Sciatic nerve (tissue), 2 donors: ENCODE measurements at regions not wholly inside any gene's neighbourhood (a gene's known extent, or its start where the extent isn't known, plus 50 kb on each side); places are given as distances from the start of the nearest gene placed in this dataset.

ENCODE experiments used
- ATAC-seq: fragments of 200-7000 bp; cut with Tn5 transposase; one replicate; pipeline ENCODE4 v1.9.1; 2020; ENCODE audit warnings: mild to moderate bottlenecking, moderate library complexity
- DNase-seq: peaks from one replicate; pipeline ENCODE4 v3.0.0-alpha.2; 2020; ENCODE audit warnings: low spot score
- intact Hi-C: fragments of 100-400 bp; cut with DNase I; formaldehyde crosslinking; loops from one replicate; pipeline ENCODE4 v1.14.2; 2022
- donor health status: DM: no; HTN: no; CAD: no.
- donor health status: DM: no; HTN: no; CAD: no.

DNA sequence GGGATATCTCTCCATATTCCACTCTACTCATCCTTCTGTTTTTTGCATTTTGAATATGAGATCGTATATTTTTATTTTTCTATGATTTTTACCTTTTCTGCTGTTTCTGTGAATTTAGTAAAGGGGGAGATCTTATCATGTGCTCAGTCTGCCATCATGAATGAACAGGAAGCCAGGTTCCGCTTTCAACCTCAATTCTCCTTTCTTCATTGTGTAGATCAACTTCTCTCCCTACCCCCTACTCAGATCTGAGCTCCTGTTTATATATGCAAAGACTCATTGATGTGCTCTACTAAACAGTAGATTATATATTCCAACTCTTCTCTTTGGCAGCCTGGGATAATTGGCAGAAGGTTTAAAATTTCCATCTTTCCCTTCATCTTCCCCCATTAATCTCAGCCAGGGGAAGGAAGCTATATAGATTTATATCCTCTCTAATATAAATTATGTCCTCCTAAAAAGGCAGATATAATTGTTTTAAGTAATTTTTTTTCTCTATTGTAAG is 336.7 kb upstream of the PLET1 start:
- intact Hi-C loops: no loop called here
- DNase-seq (no peak), ATAC-seq (no peak)

DNA sequence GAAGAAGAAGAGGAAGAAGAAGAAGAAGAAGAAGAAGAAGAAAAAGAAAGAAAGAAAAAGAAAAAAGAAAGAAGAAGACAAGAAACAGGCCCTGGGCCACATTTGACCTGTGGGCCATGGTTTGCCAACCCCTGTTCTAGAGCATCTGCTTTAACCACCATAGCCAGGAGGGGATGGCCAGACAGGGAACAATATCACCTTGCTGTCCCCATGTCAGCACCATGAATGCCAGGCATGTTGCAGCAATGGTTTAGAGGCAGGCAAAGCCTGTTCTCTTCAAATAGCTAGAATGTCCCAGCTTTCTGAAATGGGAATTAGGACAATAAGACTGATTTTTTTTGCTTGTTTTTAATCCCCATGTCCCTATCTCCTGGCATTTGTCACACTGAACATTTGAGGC is 338.6 kb upstream of the PLET1 start:
- DNase-seq (no peak), ATAC-seq (no peak)
- intact Hi-C loops: no loop called here

DNA sequence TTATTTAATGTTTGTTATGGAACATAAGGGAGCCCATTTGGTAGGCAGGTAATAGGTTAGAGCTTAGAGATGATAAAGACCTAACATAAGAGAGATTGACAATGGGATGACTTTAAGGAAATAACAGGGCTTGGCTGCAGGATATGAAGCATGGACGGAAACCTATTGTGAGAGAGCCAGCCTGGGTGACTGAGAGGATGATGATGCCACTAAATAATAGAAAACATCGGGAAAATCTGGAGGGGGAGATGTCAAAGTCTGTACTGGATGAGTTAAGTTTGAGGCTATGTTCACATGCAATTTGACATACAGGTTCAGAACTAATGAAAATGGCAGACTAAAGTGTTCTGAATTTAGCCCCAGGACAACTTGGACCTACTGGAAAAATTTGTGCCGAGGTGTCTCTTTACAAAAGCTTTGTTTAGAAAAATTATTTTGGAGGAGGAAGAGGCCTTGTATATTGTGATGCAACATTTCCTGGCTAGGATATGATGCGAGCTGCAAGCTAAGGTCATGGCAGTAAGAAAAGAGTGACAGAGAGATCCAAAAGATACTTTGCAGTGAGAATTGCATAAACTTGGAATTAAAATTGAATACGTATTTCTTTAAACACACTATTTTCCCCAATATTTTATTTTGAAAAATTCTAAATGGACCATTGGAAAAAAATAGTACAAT is 339.3 kb upstream of the PLET1 start:
- intact Hi-C loops: no loop called here
- peak; percentile 67 for ATAC-seq
- DNase-seq: no peak

DNA sequence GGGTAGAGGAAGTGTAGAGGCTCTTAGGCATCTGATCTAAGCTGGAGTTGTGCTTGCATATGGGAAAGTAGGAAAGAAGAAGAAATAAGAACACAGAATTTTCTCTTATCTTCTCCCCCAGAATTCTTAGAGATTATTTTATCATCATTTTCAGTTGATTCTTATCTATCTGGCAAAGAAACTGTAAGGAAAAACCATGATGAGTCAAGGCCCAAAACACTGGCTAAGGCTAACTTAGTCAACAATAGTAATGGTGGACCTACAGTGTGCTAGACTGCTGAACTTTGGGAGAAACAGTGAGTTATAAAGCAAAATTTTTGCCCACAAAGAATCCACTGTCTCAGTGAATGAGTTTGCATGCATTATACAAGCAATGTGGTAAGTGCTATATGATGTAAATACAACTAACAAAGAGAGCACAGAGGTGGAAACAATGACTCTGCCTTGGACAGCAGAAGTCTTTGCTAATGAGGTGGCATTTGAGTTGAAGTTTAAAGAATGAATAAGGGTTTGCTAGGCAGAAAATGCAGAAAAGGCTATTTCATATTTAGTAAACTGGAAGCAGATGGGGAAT is 344.5 kb upstream of the PLET1 start:
- DNase-seq: no peak
- intact Hi-C loops: no loop called here
- ATAC-seq: peak; percentile 63

DNA sequence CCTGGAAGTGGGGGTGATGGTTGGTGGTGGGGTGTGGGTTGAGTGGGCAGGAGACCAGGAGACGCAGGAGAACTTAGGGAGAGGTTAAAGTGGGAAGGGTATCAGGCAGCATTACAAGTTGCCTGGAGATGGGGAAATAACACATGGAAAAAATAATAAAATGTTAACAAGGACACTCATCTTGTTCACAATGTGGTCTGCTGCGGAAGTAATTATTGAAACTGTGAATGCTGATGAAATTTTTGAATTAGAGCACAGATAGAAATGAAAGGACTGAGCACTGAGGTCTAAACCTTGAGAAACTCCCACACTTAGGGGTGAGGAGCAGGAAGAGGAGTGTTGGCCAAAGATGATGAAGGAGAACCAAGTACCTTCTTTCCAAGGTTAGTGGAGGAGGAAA is 346.0 kb upstream of the PLET1 start:
- intact Hi-C loops: no loop called here
- DNase-seq (no peak), ATAC-seq (no peak)

DNA sequence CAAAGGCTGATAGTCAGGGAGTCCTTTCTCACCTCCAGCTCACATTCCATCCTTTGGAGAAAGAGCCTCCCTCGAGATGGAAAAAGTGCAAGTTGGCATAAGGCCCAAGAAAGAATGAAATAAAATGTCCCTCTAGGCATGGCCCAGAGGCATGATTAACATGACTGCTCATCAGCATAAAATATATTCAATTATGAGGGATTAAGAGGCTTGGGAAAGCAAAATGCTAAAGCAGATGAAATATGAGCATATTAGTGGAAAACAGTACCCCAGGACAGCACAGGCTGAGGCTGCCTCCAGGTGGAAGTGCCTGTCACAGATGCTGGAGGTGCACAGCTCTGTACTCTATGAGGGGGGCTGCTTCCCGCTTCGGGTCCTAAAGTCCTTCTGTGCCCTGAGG is 347.8 kb upstream of the PLET1 start:
- DNase-seq (no peak), ATAC-seq (no peak)
- intact Hi-C loops: no loop called here

DNA sequence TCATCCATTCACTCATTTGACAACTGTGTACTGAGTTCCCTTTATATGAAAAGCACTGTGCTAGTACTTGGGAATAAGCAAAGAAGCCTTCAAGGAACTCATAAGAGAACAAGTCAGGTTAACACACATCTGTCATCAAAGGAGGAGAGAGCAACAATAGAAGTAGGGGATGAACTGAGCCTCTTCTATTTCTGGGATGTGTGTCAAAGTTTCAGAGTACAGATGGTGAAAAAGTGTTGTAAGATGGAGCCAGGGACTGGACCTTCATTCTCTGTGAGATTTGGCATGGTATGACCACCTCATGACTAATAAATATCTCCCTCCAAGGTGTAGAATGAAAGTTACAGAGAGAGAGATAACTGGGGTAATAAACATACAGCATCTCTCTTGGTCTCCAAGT is 349.8 kb upstream of the PLET1 start:
- DNase-seq (no peak), ATAC-seq (no peak)
- intact Hi-C loops: no loop called here

DNA sequence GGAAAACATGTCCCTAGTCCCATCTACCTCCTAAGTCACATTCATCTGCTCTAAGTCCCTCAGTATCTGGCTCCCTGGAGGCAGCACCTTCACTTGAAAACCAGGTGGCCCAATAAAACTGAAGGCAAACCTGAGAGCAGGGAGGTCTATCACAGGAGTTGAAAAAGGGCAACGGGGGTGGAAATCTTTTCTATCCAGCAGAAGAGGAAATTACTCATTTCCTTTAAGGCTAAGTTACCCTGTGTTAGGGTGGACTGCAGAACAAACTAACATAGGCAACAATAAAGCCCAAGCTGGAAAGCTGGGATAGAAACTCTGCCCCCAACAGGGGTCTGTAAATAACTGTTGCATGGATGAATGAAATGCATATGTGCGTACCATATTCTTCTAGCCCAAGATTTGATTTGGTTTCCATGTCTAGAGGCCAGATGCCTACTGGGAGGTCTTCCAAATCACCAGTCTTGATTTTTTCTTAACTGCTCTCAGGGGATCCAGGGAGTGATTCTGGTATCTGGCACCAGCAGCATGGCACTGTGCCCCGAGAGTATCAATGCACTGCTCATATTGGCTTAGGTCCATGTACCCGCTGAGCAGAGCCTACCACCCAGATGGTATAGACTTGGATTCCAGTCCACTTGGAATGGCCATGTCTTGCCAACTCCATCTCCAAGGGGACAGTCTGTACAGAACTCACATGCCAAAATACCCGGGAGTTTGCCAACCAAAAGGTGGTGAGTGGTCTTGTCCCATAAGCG is 350.0 kb upstream of the NCAM1 start:
- DNase-seq: no peak
- no peak for ATAC-seq
- intact Hi-C loops: no loop called here

DNA sequence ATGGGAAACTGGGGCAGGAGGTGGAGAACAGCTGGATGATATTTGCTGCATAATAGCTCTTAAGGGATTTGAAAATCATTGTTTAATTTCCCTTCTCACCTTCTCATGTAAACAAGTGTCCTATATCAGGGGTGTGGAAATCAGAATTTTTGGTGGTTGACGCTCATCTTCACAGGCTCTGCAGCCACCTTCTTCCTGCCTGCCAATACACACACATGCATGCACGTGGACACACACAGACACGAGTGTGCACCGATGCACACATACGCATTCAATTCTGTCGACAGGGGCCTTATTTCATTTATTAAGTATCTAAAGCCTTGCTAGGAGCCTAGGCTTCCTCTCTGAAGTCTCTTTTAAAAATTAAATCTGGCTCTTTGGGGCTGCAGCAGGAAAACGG is 349.4 kb upstream of the NCAM1 start:
- ATAC-seq (no peak), DNase-seq (no peak)
- intact Hi-C loops: no loop called here

DNA sequence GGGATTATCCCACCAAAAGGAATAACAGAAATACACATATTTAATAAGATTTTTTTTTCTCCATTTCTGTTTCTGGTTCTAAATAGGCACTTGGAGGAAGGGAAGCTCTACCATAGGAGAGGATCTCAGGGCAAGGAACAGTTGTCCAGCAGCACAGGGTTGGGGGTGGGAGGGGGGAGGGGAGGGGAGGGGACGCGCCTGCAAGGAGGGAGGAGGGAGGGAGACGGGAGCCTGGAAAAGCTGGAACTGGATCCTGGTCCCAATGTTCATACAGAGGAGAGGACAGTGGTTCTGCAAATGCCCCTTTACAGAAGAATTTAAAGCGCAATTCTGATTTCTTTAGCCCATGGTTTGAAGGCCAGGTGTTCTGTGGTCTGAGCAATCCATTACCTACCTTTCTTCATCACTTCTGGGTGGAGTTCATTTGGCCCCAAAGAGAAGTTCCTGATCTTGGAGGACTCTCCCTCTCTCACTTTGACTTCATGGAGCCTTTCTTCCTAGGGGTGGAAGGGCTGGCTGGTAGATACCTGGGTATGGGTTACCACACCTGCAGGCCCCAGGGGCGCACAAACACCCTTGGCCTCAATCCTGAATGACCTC is 348.9 kb upstream of the NCAM1 start:
- intact Hi-C loops: no loop called here
- ATAC-seq: no peak

DNA sequence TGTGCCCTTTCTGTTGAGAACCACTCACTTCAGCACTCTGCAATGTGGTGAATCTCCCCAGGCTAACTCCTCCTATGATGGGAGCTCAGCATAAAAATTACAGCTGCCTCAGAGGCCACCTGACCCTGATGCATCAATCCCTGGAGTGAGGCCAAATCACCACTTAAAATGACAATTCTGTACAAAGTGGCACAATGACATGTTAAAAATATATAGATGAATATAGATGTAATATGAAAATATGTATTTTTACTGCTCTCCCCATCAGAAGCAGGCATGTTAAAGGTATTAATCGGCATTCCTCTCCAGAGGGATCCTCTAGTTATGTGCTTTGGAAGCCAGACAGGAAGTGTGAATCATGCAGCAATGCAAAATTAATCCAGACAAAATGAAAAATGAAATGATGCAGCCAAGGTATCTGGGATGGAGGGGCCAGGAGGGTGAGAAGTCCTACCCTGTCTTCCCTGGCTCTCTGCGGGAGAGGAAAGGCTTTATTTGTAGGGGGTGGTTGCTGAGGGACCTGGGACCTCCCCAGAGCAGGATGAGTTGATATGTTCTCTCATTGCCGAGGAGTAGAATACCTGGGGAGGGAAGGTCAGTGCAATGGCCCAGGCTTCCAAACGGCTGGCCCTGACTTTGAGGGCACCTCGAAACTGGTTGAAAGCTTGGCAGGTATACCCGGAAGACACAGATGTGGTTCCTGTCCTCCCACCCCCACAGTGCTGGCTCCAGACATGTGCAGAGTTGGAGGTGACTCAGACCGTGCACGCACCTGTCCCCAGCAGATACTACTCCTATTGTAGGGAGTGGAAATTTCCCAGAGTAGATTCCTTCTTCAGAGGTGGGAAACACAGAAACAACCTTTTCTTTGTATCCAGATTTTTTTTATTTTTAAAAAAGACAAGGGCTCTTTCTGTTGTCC is 347.9 kb upstream of the NCAM1 start:
- ATAC-seq: no peak

More for the DNA sequence above, 348.9 kb upstream of the NCAM1 start:
- DNase-seq: no peak

DNA sequence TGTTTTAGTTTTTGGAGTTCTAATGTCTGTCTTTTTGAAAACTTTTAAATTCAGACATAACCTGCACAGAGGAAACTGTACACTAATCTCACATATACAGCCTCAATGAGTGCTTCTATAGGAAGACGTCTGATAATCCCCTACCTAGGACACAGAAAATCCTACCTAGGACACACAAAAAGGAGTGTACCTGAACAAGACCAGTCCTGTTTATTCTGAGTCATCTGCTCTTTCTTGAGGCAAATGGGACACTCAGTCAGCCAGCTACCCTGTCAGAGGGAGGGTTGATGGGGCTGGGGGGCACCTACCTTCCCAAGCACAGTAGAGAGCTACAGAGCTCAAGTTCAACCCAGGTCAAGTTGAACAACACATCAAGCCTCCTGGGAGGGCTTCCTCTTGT is 346.6 kb upstream of the NCAM1 start:
- no peak for DNase-seq
- ATAC-seq: no peak
- intact Hi-C loops: no loop called here

More for the DNA sequence above, 347.9 kb upstream of the NCAM1 start:
- no peak for DNase-seq
- intact Hi-C loops: no loop called here

DNA sequence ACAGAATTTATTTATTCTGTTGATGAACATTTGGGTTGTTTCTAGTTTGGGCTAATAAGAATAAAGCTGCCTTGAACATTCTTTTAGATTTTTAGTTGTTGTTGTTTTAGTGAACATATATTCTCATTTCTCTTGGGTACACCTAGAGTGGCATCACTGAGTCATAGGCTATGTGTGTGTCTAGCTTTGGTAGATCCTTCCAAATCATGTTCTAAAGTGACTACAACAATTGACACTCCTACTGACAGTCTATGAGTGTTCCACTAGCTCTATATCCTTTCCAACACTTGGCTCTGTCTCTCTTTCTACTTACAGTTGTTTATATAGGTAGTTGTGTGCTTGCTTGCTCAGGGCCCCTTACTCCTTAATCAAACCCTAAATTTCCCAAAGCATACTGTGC is 346.0 kb upstream of the NCAM1 start:
- intact Hi-C loops: no loop called here
- DNase-seq (no peak), ATAC-seq (no peak)

DNA sequence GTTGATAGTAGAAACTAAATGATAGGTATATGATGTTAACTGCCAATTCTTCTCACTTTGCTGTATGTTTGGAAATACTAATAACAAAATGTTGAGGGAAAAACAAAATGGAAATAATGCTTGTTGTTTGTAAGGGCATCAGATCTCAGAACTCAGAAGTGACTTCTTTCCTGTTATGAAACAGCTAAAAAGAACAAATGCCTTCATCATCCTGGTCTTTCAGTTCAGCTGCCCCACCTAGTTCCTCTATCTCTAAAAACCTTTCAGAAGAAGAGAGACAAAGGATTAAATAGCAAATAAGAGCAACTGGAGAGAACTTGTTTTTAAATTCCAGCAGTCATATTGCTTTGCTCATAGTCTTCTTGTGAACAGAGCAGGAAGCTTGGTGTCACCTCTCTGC is 345.3 kb upstream of the NCAM1 start:
- ATAC-seq (no peak), DNase-seq (no peak)
- intact Hi-C loops: no loop called here

DNA sequence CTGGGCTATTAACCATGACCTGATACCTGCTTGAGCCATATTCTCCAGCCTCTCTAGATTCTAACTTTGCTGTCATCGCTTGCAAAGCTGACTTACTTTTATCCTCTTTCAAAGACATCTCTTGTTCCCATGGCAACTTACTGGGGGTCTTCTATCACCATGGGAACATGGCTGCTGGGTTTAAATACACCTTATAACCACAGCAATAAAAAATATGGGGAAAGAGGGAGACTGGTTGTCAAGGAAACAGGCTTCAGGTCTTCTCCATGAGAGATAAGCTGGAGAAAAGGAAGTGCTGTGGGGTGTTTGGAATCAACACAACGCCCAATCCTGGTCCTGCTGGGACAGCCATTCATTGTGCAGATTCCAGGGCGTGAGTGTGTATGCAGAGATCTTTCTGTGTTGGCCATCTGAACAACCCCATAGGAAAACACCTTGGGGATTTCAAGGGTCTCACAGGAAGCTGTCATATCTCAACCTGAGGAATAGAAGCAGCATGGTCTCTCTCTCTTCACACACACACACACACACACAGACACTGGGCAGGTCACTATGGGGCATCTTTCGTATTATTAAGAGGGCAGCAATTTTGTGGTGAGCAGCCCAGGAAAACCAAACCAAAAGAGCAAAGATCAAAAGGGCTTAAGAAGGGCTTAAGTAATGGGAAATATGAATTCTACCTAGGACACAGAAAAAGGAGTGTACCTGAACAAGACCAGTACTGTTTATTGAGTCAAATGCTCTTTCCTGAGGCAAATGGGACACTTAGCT is 344.7 kb upstream of the NCAM1 start:
- no peak for DNase-seq
- no peak for ATAC-seq
- intact Hi-C loops: no loop called here

DNA sequence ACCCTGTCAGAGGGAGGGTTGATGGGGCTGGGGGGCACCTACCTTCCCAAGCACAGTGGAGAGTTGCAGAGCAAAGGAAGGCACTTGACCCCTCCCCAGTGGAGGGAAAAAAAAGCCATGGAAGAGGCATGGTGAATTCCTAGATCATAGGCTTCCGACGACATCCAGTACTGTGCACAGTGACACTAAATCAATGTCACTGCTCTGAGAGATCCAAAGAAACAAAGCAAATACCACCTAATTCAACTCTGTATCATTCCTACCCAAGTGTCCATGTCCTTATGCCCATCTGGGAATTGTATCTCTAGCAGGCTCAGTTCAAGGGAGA is 344.2 kb upstream of the NCAM1 start:
- intact Hi-C loops: no loop called here
- ATAC-seq (no peak), DNase-seq (no peak)

DNA sequence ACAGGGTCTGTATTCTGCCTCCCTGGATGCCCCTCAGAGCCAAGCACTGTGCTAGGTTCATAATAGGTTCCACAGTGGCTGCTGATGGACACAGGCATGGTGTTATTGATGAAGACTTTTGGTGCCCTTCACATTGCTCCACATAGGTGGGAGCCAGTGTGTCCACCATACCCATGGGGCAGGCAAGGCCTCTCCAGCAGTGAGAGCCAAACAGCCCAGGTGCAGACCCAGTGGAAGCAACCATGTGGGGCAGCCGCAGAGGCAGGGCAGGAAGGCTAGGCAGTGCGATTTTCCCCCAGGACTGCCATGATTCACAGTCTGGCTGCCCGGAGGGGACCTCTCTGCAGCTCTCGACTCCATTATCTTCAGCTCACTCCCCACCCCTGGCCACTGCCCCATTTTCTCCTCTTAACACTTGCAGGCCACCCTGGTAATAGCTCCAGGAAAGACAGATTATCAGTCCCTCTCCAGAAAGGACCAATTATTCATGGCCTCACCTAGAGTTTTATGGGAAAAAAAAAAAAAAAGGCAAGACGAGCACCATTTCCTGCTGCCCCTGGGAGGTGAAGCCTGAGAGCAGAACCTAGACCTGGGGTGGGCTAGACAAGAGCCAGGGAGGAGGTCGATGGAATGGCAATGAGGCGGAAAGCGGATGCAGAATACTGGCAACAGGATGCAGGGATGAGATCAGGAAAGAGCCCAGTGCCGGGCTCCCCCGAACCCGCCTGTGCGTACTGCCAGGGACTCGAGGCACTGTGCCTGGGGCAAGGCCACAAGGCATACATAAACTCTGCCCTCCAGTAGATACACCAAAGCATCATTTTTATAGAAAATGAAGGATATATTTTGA is 343.0 kb upstream of the NCAM1 start:
- no peak for ATAC-seq
- intact Hi-C loops: no loop called here

DNA sequence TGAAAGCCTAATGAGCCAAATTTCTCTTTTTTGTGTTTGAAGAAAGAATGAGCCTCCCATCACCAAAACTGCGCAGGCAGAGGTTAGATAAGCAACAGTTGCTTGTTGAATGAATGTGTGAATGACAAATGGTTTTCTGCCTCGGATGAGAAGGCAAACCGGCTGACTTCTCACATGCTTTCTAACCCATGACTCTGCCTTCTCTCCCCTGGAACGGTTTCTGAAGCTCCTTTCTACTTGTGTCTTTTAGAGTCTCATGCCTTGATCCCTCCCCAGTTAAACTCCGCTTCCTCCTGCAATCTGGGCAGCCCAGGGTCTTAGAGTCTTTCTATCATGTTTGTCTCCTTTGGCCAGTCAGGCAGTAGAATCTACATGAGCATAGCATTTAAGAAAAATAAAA is 342.1 kb upstream of the NCAM1 start:
- ATAC-seq (no peak), DNase-seq (no peak)
- intact Hi-C loops: no loop called here

More for the DNA sequence above, 343.0 kb upstream of the NCAM1 start:
- no peak for DNase-seq
